ENCODE measurements at regions not wholly inside any gene's neighbourhood (a gene's known extent, or its start where the extent isn't known, plus 50 kb on each side); places are given as distances from the start of the nearest gene placed in this dataset.

GRCh38 chr15:62887113-62887570 lies 155.4 kb upstream of the TPM1 start:
- TF ChIP-seq CTCF (IDR thresholded peaks at IDR 0.05; ENCODE audit: poor library complexity) (no peak), EZH2 (IDR thresholded peaks at IDR 0.05; ENCODE audit: borderline replicate concordance) (no peak), EZH2phosphoT487 (IDR thresholded peaks at IDR 0.05; ENCODE audit: low read depth, severe bottlenecking, unreplicated experiment) (no peak)
